HL-60/S4 treated with retinoic acid at 250 ng/mL for 4 days and 3 days (cell line): ENCODE measurements at regions not wholly inside any gene's neighbourhood (a gene's known extent, or its start where the extent isn't known, plus 50 kb on each side); places are given as distances from the start of the nearest gene placed in this dataset.

Experiments used
- in situ Hi-C: fragments of 300-500 bp; cut with MboI; formaldehyde crosslinking; loops from 2 replicates; pipeline ENCODE4 v1.7.0; 2022; ENCODE audit warnings: low sequenced_read_pairs

- in situ Hi-C loops = no loop called here
Measured at GRCh38 chr2:146301287-146301686, 1543.5 kb upstream of the ACVR2A start.

DNA sequence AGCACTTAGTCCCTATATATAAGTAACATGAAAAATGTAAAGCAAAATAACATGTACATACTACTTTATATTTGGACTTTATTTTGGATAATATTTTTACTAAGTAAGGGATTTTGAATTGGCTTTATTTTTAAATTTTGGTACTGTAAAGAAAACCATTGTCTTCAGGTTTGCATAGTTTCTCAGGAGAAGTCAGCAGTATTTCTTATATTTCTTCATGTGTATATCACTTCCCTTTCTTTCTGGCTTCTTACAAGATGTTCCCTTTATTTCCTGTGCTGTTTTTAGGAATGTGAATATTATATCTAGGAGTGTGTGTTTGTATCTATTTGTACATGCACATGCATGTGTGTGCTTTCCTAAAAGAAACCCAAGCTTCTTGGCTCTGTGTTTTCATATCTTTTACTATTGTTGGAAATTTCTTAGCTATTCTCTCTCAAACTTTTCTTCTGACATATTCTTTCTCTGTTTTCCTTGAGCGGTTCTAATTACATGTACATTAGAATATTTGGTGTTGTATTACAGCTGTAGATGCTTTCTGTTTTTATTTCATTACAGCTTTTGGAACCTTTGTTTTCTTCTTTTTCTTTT lies 1549.7 kb upstream of the ACVR2A start:
- in situ Hi-C loops = no loop called here

- in situ Hi-C loops = no loop called here
Measured at GRCh38 chr2:146287281-146287680, 1557.5 kb upstream of the ACVR2A start.

DNA sequence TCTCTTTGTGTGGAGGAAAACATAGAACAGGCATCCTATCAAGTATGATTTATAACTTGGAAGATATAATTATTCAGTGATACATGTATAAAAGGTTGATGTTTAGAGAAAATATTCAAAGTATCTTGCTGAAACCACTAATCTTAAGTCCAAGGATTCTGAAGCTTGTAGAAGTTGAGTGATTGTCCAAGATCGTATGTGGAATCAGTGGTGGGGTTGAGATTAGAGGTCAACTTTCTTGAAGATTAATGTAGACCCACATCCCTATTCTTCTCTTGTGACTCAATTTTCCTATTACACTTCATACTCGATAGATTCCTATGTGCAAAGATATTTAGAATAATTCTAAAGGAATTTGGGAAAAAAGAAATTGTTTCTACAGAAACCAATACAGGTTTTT lies 1565.9 kb upstream of the ACVR2A start:
- in situ Hi-C loops = no loop called here

DNA sequence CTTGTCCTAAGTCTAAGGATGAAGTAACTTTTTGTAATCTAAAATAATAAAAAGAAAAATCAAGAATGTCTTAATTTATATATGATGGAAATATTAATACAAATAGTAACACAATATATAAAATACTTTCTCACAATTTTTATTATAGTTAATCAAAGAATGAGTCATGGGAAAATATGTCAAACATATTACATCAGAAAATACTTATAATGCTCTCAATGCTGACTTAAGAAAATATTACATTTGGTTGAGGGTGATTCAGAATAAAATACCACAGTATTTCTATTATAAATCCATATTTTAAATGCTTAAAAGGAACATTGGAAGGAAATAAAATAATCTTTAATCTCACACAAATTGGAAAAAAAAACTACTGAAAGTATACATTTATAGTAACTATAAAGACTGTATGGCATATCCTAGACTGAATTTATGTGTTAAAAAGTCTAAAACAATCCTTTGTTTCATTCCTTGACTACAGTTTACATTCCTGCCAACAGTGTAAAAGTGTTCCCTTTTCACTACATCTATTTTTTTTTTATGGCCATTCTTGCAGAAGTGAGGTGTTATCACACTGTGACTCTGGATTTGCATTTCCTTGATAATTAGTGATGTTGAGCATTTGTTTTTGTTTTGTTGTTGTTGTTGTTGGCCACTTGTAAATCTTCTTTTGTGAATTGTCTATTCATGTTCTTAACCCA lies 1573.5 kb upstream of the ACVR2A start:
- in situ Hi-C loops = no loop called here

GRCh38 chr2:146270618-146271017 lies 1574.2 kb upstream of the ACVR2A start:
- in situ Hi-C loops = no loop called here

DNA sequence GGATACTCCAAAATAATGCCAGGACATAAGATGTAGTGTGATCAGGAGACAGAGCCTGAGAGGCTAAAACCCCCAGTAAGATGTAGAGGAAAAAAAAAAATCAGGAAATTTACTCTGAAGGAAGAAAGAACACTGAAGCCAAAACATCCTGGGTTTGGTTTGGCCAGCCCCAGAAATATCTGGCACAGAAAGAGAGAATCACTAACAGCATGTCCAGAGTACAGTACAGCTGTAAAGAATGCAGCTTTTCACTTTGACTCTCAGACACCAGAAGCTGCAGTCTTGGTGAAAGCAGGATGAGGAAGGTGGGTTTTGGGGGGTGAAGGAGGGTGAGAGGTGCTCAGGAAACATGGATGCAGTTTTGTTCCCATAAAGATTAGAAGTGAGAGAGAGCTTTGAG lies 1577.7 kb upstream of the ACVR2A start:
- in situ Hi-C loops = no loop called here

- in situ Hi-C loops = no loop called here
Measured at GRCh38 chr2:146265656-146266055, 1579.2 kb upstream of the ACVR2A start.

- in situ Hi-C loops = no loop called here
Measured at GRCh38 chr2:146262606-146263005, 1582.2 kb upstream of the ACVR2A start.

DNA sequence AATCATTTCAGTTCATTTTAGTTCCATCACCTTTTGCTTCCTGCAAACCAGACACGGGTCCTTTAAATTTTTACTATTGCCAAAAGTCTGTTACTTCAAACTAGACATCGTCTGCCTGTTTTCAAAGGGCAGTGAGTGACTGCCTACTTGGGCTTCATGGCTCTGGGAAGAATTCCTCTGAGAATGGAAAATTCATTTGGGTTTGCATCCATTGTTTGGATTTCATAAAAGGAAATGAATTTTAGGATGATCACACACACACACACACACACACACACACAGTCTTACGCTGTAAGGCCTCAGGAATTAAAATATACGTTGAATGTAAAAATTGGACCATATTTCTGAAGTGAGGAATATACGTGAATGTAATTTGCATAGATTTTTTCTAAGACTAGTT lies 1584.3 kb upstream of the ACVR2A start:
- in situ Hi-C loops = no loop called here

- in situ Hi-C loops = no loop called here
Measured at GRCh38 chr2:146259816-146260215, 1585.0 kb upstream of the ACVR2A start.

- in situ Hi-C loops = no loop called here
Measured at GRCh38 chr2:146258071-146258470, 1586.8 kb upstream of the ACVR2A start.

GRCh38 chr2:146252119-146252518 lies 1592.7 kb upstream of the ACVR2A start:
- in situ Hi-C loops = no loop called here

GRCh38 chr2:146251328-146251727 lies 1593.5 kb upstream of the ACVR2A start:
- in situ Hi-C loops = no loop called here

- in situ Hi-C loops = no loop called here
Measured at GRCh38 chr2:146246736-146247523, 1597.9 kb upstream of the ACVR2A start.

- in situ Hi-C loops = no loop called here
Measured at GRCh38 chr2:146246002-146246735, 1598.7 kb upstream of the ACVR2A start.

DNA sequence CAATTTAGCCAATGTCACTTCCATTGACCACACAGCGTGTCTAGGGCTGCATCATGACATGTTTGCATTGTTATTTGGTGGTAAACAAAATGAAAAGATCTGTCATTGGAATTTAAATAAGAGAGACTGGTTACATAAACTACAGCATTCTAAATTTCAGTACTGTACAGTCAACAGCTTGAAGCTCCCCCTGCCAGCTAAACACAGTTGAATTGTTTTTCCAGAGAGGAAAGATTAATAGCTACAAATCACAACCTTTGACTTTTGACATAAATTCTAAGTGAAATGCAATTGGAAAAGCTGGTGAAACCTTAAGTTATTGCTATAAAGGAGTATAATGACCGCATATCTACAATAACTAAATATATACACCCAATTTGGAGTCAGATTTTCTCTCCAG lies 1600.0 kb upstream of the ACVR2A start:
- in situ Hi-C loops = no loop called here

- in situ Hi-C loops = no loop called here
Measured at GRCh38 chr2:146244131-146244530, 1600.7 kb upstream of the ACVR2A start.

DNA sequence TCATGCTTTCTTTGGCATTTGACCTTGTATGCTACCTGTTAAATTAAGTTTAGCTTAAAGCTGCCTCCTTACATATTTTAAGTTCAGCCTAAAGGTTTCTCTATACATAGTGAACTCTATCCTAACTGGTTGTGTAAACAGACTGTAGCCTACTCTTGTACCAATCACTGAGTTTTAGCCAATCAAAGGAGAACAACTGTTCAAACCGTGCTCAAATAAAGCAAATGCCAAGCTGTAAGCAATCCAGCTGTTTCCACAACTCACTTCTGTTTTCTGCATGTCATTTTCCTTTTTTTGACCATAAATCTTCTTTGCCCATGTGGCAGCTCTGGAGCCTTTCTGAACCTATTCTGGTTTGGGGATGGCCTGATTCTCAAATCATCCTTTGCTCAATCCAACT lies 1603.8 kb upstream of the ACVR2A start:
- in situ Hi-C loops = no loop called here

DNA sequence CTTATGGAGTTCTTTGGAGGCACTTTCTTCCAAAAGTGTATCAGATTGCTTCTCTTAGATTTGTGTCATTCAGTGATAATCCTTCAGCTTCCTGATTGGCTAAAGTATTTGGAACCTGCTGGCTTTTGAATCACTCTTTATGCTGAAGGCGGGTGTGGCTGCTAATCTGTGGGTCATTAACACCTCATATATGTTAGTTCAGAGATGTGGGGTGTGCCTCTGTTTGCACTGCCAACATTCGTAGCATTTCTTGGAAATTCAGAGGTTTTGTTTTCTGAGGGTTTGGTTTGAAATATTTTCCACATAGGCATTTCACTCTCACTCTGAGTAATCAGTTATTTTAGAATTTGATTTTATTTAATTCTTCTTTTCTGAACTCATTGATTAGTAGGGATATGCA lies 1604.4 kb upstream of the ACVR2A start:
- in situ Hi-C loops = no loop called here

GRCh38 chr2:146239392-146240135 lies 1605.3 kb upstream of the ACVR2A start:
- in situ Hi-C loops = no loop called here
